D721Med (cell line): ENCODE measurements at regions not wholly inside any gene's neighbourhood (a gene's known extent, or its start where the extent isn't known, plus 50 kb on each side); places are given as distances from the start of the nearest gene placed in this dataset.

ENCODE experiments used
- DNase-seq: peaks from one replicate; pipeline ENCODE4 v3.0.0; 2011; ENCODE audit warnings: low spot score; ENCODE audit not compliant: insufficient read length
- FAIRE-seq: peaks from 2 replicates; lab custom pipeline; 2011; peaks lifted over from hg19 to GRCh38; lab: Jason Lieb, UNC
- TF ChIP-seq, protein P1 (sequence below): IDR thresholded peaks from 2 replicates; pipeline ENCODE4 v1.5.1; 2012; ENCODE audit warnings: mild to moderate bottlenecking, control low read depth; ENCODE audit not compliant: insufficient read depth; ENCODE audit errors: missing control alignments

DNA sequence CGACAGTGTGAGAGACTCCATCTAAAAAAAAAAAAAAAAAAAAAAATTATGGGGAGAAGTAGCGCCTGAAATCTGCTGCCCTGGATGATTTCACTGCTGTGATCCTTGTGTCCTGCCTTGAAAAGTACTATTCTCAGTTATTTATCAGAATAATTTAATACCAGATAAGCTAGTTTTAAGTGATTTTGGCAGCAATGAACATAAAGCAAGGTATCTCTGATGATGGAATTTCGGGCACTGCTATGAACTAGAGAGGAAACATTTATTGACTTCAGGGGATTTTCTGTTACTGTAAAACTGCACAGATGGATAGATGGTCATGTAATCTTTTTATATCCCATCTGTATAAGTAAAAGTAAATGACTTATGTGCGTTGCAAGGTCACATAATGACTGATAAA, 619.1 kb upstream of the ANKRD30A start:
- no peak for FAIRE-seq
- DNase-seq: no peak
- TF ChIP-seq, protein P1, sequence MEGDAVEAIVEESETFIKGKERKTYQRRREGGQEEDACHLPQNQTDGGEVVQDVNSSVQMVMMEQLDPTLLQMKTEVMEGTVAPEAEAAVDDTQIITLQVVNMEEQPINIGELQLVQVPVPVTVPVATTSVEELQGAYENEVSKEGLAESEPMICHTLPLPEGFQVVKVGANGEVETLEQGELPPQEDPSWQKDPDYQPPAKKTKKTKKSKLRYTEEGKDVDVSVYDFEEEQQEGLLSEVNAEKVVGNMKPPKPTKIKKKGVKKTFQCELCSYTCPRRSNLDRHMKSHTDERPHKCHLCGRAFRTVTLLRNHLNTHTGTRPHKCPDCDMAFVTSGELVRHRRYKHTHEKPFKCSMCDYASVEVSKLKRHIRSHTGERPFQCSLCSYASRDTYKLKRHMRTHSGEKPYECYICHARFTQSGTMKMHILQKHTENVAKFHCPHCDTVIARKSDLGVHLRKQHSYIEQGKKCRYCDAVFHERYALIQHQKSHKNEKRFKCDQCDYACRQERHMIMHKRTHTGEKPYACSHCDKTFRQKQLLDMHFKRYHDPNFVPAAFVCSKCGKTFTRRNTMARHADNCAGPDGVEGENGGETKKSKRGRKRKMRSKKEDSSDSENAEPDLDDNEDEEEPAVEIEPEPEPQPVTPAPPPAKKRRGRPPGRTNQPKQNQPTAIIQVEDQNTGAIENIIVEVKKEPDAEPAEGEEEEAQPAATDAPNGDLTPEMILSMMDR: no peak

DNA sequence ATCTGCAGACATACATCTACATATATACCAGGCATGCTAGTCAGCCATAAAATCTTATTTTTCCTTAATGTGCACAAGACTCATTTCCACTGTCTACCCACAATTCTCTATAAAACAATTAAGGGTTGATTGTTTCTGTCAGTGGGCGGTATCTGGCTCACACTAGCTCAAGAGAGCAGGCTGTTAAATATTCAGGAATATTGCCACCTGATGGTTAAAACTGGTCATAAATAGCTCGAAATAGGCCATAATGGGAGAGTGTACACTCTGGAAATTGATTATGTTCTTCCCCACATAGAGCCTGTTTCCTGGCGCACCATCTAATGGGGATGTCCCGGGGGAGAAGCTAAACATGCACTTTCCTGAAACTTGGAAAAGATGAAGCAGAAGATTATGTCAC, 620.6 kb upstream of the ANKRD30A start:
- TF ChIP-seq, protein P1: peak; percentile 24
- DNase-seq (no peak), FAIRE-seq (no peak)

DNA sequence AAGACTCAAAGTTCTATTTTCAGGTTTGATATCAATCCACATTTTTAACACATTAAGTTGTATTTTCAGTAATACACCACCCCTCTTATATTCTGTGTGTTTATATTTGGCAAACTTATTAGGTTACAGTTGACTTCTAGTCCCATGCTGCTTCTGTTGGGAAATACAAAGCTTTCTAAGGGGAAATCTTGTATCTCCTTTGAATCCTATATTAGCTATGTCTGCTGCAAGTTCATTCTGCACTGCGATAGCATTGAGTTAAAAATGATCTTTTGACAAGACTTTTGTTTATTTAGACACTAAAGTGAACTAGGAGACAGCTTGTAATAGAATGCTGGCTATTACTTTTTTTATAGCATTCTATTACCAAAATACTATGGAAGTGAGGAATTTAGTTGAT, 625.1 kb upstream of the ANKRD30A start:
- FAIRE-seq (no peak), DNase-seq (no peak)
- TF ChIP-seq, protein P1: no peak

DNA sequence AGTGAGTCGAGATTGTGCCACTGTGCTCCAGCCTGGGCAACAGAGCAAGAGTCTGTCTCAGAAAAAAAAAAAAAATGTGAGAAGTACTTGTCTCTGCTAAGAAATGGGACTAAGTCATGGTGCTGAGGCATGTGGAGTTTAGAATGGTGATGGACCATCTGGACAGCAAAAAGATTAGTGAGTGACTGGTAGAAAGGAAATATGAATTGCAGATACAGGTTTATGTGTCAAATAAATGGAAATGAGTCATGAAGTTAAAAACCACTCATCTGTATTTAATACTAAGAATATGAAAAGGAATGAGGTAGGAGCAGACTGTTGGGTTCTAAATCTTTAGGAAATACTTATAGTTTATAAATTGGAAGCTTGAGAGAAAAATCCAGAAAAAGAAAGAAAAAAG, 625.7 kb upstream of the ANKRD30A start:
- DNase-seq (no peak), FAIRE-seq (no peak)
- TF ChIP-seq, protein P1: no peak

DNA sequence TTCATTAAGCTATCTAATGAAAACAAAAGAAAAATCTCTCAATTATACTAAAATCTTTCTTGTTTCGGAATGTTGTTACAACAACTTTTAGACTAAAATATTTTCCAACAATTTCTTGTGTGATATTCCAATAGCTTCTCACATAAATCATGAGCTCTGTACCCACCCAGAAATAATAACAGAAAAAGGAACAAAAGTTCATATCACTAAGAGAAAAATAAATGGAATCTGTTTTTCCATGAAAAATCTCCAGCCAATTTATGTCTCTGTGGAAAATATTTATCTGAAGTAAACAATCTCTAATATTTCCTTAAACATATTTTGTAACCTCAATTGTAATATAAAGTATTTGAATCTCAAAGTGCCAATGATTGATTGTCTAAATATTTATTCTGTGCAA, 628.6 kb upstream of the ANKRD30A start:
- TF ChIP-seq, protein P1: no peak
- FAIRE-seq (no peak), DNase-seq (no peak)

DNA sequence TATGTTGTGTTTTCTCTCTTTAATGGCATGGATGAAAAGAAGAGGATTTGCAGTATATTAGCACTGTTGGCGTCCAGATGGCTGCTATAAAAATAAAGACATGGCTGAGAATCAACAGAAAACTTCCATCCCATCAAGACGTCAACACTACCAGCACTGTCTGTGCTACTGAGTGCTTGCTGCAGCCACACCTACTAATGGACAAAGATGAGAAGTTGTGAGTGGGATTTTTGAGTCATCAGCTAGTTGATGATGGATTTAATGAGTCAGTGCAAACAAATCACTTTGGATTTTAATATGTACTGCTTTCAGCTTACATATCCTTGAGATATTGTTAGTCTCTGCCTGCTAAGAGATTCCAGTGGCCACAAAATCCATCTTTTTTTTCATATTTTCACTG, 631.0 kb upstream of the ANKRD30A start:
- TF ChIP-seq, protein P1: no peak
- DNase-seq (no peak), FAIRE-seq (no peak)

DNA sequence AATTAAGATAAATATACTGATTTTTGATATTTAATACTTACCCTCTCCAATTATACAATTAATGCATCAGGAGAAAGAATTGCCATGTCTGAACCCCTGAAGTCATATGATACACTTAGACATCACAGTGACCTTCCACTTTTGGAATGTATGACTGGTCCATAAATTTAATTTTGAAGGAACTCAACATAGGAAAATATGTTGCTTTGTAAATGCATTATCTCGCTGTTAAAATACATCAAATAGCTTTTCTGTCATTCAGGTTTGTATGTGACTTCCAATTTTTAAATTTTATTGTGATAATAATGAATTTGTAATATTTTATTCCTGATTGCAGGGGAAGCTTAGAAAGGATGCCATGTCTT, 631.9 kb upstream of the ANKRD30A start:
- FAIRE-seq (no peak), DNase-seq (no peak)
- TF ChIP-seq, protein P1: no peak
